ENCODE measurements at regions not wholly inside any gene's neighbourhood (a gene's known extent, or its start where the extent isn't known, plus 50 kb on each side); places are given as distances from the start of the nearest gene placed in this dataset.

GRCh38 chr10:44702531-44702930 lies 208.6 kb upstream of the TMEM72 start:
- no peak for DNase-seq (ENCODE audit: low spot score)
- Mint-ChIP-seq H3K4me1 (ENCODE audit: low read depth) (peaks cover 45% of the 10 kb centered on the region), H3K27ac (ENCODE audit: unreplicated experiment) (no peak overlapping the region), H3K9me3 (ENCODE audit: low read depth) (peaks cover 34% of the 10 kb centered on the region), H3K27me3 (ENCODE audit: low read depth) (no peaks in the 10 kb centered on the region), H3K36me3 (ENCODE audit: low read depth) (peaks cover 4% of the 10 kb centered on the region), H3K4me3 (ENCODE audit: unreplicated experiment) (no peak overlapping the region)
- TF ChIP-seq CTCF (IDR thresholded peaks at IDR 0.05): no peak

DNA sequence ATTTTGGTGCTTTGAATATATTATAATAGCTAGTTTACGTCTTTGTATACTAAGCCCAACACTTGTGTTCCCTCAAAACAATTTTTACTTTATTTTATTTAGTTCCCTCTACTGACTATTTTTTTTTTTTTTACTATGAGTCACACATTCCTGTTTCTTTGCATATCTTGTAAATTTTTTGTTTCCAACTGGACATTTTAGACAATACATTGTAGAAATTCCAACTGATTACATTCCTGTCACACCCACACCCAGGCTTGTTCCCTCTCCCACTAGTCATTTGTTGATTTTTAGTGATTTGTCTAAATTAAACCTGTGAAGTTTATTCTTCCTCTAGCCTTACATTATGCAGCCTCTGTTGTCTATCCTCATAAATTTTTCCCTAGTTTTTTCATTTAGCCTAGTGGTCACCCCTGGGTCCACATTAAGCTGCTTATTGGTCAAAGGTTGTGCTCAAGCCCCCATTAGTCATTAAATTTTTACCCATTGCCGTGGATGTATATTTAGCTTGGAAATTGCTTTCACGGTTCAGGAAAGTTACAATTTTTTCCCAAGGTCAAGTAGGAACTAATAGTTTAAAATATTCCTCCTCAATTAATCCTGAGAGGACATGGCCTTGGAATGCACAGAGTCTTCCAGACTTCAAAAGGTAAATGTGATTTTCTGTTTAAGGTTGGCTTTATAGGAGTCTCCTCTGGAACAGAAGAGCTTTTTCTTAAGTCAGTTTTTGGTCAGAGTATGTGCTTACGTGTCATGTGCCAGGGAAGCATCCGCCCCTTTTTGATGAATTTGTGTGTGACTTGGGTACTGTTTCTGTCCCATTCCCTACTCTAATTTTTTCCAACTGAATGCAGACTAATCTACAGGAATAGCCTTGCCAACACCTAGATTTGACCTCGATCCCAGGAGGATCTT lies 207.6 kb upstream of the TMEM72 start:
- Mint-ChIP-seq H3K4me3 (ENCODE audit: unreplicated experiment) (no peak overlapping the region), H3K36me3 (ENCODE audit: low read depth) (peaks cover 4% of the 10 kb centered on the region), H3K4me1 (ENCODE audit: low read depth) (peaks cover 51% of the 10 kb centered on the region), H3K27me3 (ENCODE audit: low read depth) (no peaks in the 10 kb centered on the region), H3K9me3 (ENCODE audit: low read depth) (peaks cover 34% of the 10 kb centered on the region), H3K27ac (ENCODE audit: unreplicated experiment) (peak overlapping the region; percentile 42)
- DNase-seq (ENCODE audit: low spot score): no peak
- TF ChIP-seq CTCF (IDR thresholded peaks at IDR 0.05): no peak

- Mint-ChIP-seq H3K36me3 (ENCODE audit: low read depth) (peaks cover 4% of the 10 kb centered on the region), H3K4me1 (ENCODE audit: low read depth) (peaks cover 51% of the 10 kb centered on the region), H3K27ac (ENCODE audit: unreplicated experiment) (no peak overlapping the region), H3K9me3 (ENCODE audit: low read depth) (peaks cover 34% of the 10 kb centered on the region), H3K27me3 (ENCODE audit: low read depth) (no peaks in the 10 kb centered on the region), H3K4me3 (ENCODE audit: unreplicated experiment) (no peak overlapping the region)
- no peak for TF ChIP-seq CTCF (IDR thresholded peaks at IDR 0.05)
- no peak for DNase-seq (ENCODE audit: low spot score)
Measured at GRCh38 chr10:44704616-44705015, 206.5 kb upstream of the TMEM72 start.

GRCh38 chr10:44706745-44707144 lies 204.4 kb upstream of the TMEM72 start:
- no peaks in the 10 kb centered on the region for H3K27me3 Mint-ChIP-seq (ENCODE audit: low read depth)
- H3K27ac Mint-ChIP-seq (ENCODE audit: unreplicated experiment): peak overlapping the region; percentile 71
- peaks cover 51% of the 10 kb centered on the region for H3K4me1 Mint-ChIP-seq (ENCODE audit: low read depth)
- TF ChIP-seq CTCF (IDR thresholded peaks at IDR 0.05): no peak
- no peak for DNase-seq (ENCODE audit: low spot score)
- peaks cover 20% of the 10 kb centered on the region for H3K9me3 Mint-ChIP-seq (ENCODE audit: low read depth)
- peaks cover 4% of the 10 kb centered on the region for H3K36me3 Mint-ChIP-seq (ENCODE audit: low read depth)
- H3K4me3 Mint-ChIP-seq (ENCODE audit: unreplicated experiment): no peak overlapping the region

DNA sequence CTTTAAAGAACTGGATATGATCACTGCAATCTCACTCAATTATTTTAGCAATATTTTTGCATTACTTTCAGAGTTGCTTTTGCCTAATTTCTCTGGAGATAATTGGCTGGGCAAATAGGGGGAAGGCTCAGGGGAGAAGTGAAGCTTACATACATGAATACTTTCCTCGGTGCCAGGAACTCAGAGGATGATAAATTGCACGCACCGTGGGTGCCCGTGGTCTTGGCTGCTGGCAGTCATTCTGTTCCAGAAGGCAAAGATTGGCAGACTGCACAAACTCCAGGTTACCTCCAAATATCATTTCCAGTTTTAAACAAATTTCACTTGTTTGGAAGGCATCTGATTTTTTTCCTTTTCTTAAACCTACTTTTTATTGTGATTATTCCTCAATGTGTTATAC lies 197.8 kb upstream of the TMEM72 start:
- DNase-seq (ENCODE audit: low spot score): no peak
- H3K9me3 Mint-ChIP-seq (ENCODE audit: low read depth): no peaks in the 10 kb centered on the region
- no peak for TF ChIP-seq CTCF (IDR thresholded peaks at IDR 0.05)
- H3K27me3 Mint-ChIP-seq (ENCODE audit: low read depth): no peaks in the 10 kb centered on the region
- no peaks in the 10 kb centered on the region for H3K36me3 Mint-ChIP-seq (ENCODE audit: low read depth)
- peaks cover 29% of the 10 kb centered on the region for H3K4me1 Mint-ChIP-seq (ENCODE audit: low read depth)
- no peak overlapping the region for H3K27ac Mint-ChIP-seq (ENCODE audit: unreplicated experiment)
- no peak overlapping the region for H3K4me3 Mint-ChIP-seq (ENCODE audit: unreplicated experiment)

All from chondrocyte (in vitro differentiated cells).